GM23338 (cell line): ENCODE measurements at regions not wholly inside any gene's neighbourhood (a gene's known extent, or its start where the extent isn't known, plus 50 kb on each side); places are given as distances from the start of the nearest gene placed in this dataset. TPM values are rescaled to one million over a fixed set of nuclear protein-coding genes. Genes with fewer than 3 reads are reported as not detected.

ENCODE experiments used
- ATAC-seq: fragments of 200-7000 bp; cut with Tn5 transposase; 3 replicates; pipeline ENCODE4 v1.9.1; 2020
- DNase-seq: peaks from one replicate; pipeline ENCODE4 v3.0.0-alpha.2; 2015; ENCODE audit warnings: low spot score
- H2AFZ ChIP-seq: fragments of 200-600 bp; sonication (generic); 2 replicates; pipeline ENCODE4 v1.8.0; 2016; ENCODE audit warnings: antibody characterized with exemption, mild to moderate bottlenecking, moderate library complexity
- H3F3A ChIP-seq: fragments of 200-600 bp; sonication (generic); replicated peaks from 2 replicates; pipeline ENCODE4 v1.8.0; 2017; ENCODE audit warnings: antibody characterized with exemption, mixed run types, low read depth
- H3K27ac ChIP-seq: fragments of 200-600 bp; sonication (generic); 2 replicates; pipeline ENCODE4 v1.6.1; 2016; ENCODE audit warnings: low read depth
- H3K27me3 ChIP-seq: fragments of 200-600 bp; sonication (generic); 2 replicates; pipeline ENCODE4 v1.8.0; 2016; ENCODE audit warnings: mild to moderate bottlenecking, mixed run types, moderate library complexity; ENCODE audit not compliant: insufficient read depth
- H3K36me3 ChIP-seq: fragments of 200-600 bp; sonication (generic); 2 replicates; pipeline ENCODE4 v1.8.0; 2016; ENCODE audit warnings: mild to moderate bottlenecking; ENCODE audit not compliant: insufficient read depth
- H3K4me1 ChIP-seq: fragments of 200-600 bp; sonication (generic); 2 replicates; pipeline ENCODE4 v1.8.0; 2016; ENCODE audit warnings: mild to moderate bottlenecking, moderate library complexity; ENCODE audit not compliant: insufficient read depth
- H3K4me2 ChIP-seq: fragments of 200-600 bp; sonication (generic); 2 replicates; pipeline ENCODE4 v1.7.1; 2017; ENCODE audit warnings: mixed run types
- H3K4me3 ChIP-seq: fragments of 200-600 bp; sonication (generic); 2 replicates; pipeline ENCODE4 v1.6.1; 2016; ENCODE audit warnings: mixed run types
- H3K79me2 ChIP-seq: fragments of 200-600 bp; sonication (generic); replicated peaks from 2 replicates; pipeline ENCODE4 v1.8.0; 2017; ENCODE audit warnings: mild to moderate bottlenecking; ENCODE audit not compliant: insufficient read depth
- H3K9me2 ChIP-seq: fragments of 200-600 bp; sonication (generic); 2 replicates; pipeline ENCODE4 v1.8.0; 2017; ENCODE audit not compliant: insufficient read depth
- H4K20me1 ChIP-seq: fragments of 200-600 bp; sonication (generic); replicated peaks from 2 replicates; pipeline ENCODE4 v1.8.0; 2017; ENCODE audit warnings: mild to moderate bottlenecking; ENCODE audit not compliant: insufficient read depth
- H3K27ac Mint-ChIP-seq: 2 replicates; pipeline ENCODE4 v1.8.0; 2020; ENCODE audit warnings: inconsistent platforms, mild to moderate bottlenecking, moderate library complexity, mixed read lengths
- H3K27me3 Mint-ChIP-seq: 3 replicates; pipeline ENCODE4 v1.8.0; 2022; ENCODE audit warnings: low read depth, mild to moderate bottlenecking, moderate library complexity, mixed read lengths, inconsistent platforms; ENCODE audit not compliant: insufficient read depth, poor library complexity
- H3K36me3 Mint-ChIP-seq: 3 replicates; pipeline ENCODE4 v1.8.0; 2021; ENCODE audit warnings: low read depth, mild to moderate bottlenecking, inconsistent platforms, moderate library complexity, mixed read lengths
- H3K4me1 Mint-ChIP-seq: 3 replicates; pipeline ENCODE4 v1.8.0; 2020; ENCODE audit warnings: mild to moderate bottlenecking, inconsistent platforms, mixed read lengths
- H3K4me3 Mint-ChIP-seq: 3 replicates; pipeline ENCODE4 v1.8.0; 2021; ENCODE audit warnings: moderate library complexity, mild to moderate bottlenecking, inconsistent platforms, mixed read lengths
- H3K9me3 Mint-ChIP-seq: 3 replicates; pipeline ENCODE4 v1.8.0; 2020; ENCODE audit warnings: moderate library complexity, mild to moderate bottlenecking, inconsistent platforms, mixed read lengths
- POLR2AphosphoS5 ChIP-seq: IDR thresholded peaks from 2 replicates; pipeline ENCODE4 v1.6.1; 2016; ENCODE audit warnings: antibody characterized with exemption, low read depth
- ZNF462 ChIP-seq: fragments of 250-450 bp; sonication (Bioruptor Pico); IDR thresholded peaks from 2 replicates; pipeline ENCODE4 v1.5.0; 2020; ENCODE audit warnings: mild to moderate bottlenecking, moderate library complexity
- small RNA-seq: library from RNA; depleted of rRNA; stranded (forward); fragments of <200 nt; gene quantifications from one replicate; pipeline ENCODE3, GENCODE V24; 2014; ENCODE audit warnings: low replicate concordance

GRCh38 chr5:168239325-168239724 is 52.1 kb upstream of the WWC1 start:
- H3K4me3 Mint-ChIP-seq: no peak overlapping the region
- peak; percentile 69 for ATAC-seq
- TF ChIP-seq ZNF462 (no peak), POLR2AphosphoS5 (0 out of 2 replicates have a peak, but pooled peaks have one; percentile 33)

More at GRCh38 chr5:168239325-168239724, 52.1 kb upstream of the WWC1 start:
- Histone ChIP-seq H3K4me3 (no peak overlapping the region), H3K4me2 (no peak overlapping the region), H2AFZ (no peak overlapping the region), H3F3A (no peaks in the 10 kb centered on the region), H3K9me2 (no peaks in the 10 kb centered on the region), H3K27ac (no peak overlapping the region), H3K79me2 (no peaks in the 10 kb centered on the region), H3K36me3 (no peaks in the 10 kb centered on the region), H3K27me3 (peaks cover 21% of the 10 kb centered on the region; the same call in 1 of the 2 replicates), H3K4me1 (no peaks in the 10 kb centered on the region), H4K20me1 (no peaks in the 10 kb centered on the region; the same call in 1 of the 2 replicates)
- Mint-ChIP-seq H3K4me1 (peaks cover 15% of the 10 kb centered on the region; the same call in 2 of the 3 replicates), H3K36me3 (no peaks in the 10 kb centered on the region), H3K27me3 (peaks cover 14% of the 10 kb centered on the region), H3K27ac (no peak overlapping the region), H3K9me3 (no peaks in the 10 kb centered on the region)
- DNase-seq: peak; percentile 38

Small RNAs in the stretch of these regions (small RNA-seq; reads per million reads assigned to genes)
- gene AC026403.1: not detected
- not detected for gene RF00561
- gene RN7SKP60: not detected
- not detected for gene RNU6-168P
- gene RNU6-209P: not detected
